ENCODE measurements at regions not wholly inside any gene's neighbourhood (a gene's known extent, or its start where the extent isn't known, plus 50 kb on each side); places are given as distances from the start of the nearest gene placed in this dataset.

- Histone ChIP-seq H3K27ac (peak overlapping the region; percentile 66 to 75), H3K4me3 (peak overlapping the region; percentile 21 to 22), H3K9me3 (no peaks in the 10 kb centered on the region), H3K4me1 (peaks cover 0 to 30% (median 11%) of the 10 kb centered on the region in 4 donors), H3K27me3 (no peaks in the 10 kb centered on the region), H3K36me3 (no peaks in the 10 kb centered on the region)
- TF ChIP-seq, protein P1, sequence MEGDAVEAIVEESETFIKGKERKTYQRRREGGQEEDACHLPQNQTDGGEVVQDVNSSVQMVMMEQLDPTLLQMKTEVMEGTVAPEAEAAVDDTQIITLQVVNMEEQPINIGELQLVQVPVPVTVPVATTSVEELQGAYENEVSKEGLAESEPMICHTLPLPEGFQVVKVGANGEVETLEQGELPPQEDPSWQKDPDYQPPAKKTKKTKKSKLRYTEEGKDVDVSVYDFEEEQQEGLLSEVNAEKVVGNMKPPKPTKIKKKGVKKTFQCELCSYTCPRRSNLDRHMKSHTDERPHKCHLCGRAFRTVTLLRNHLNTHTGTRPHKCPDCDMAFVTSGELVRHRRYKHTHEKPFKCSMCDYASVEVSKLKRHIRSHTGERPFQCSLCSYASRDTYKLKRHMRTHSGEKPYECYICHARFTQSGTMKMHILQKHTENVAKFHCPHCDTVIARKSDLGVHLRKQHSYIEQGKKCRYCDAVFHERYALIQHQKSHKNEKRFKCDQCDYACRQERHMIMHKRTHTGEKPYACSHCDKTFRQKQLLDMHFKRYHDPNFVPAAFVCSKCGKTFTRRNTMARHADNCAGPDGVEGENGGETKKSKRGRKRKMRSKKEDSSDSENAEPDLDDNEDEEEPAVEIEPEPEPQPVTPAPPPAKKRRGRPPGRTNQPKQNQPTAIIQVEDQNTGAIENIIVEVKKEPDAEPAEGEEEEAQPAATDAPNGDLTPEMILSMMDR (IDR thresholded peaks at IDR 0.05), result no peak
- DNase-seq, result no peak
- intact Hi-C loops (cut with DNase I; ENCODE audit: low total_unique reads), result loop anchor here (10.0 kb wide), 1 partner anchor 697 kb away; no protein-coding TSS in a partner anchor
Measured at GRCh38 chr10:28807760-28808613, 130.7 kb downstream of the BAMBI start.

- DNase-seq, result no peak
- Histone ChIP-seq H3K4me1 (peaks cover 0 to 30% (median 11%) of the 10 kb centered on the region in 4 donors), H3K4me3 (no peak overlapping the region), H3K27ac (no peak overlapping the region), H3K27me3 (no peaks in the 10 kb centered on the region), H3K9me3 (no peaks in the 10 kb centered on the region), H3K36me3 (no peaks in the 10 kb centered on the region)
- TF ChIP-seq, protein P1 (IDR thresholded peaks at IDR 0.05), result no peak
- intact Hi-C loops (cut with DNase I; ENCODE audit: low total_unique reads), result loop anchor here (10.0 kb wide), 1 partner anchor 696 kb away; no protein-coding TSS in a partner anchor
Measured at GRCh38 chr10:28808693-28809092, 131.4 kb downstream of the BAMBI start.

DNA sequence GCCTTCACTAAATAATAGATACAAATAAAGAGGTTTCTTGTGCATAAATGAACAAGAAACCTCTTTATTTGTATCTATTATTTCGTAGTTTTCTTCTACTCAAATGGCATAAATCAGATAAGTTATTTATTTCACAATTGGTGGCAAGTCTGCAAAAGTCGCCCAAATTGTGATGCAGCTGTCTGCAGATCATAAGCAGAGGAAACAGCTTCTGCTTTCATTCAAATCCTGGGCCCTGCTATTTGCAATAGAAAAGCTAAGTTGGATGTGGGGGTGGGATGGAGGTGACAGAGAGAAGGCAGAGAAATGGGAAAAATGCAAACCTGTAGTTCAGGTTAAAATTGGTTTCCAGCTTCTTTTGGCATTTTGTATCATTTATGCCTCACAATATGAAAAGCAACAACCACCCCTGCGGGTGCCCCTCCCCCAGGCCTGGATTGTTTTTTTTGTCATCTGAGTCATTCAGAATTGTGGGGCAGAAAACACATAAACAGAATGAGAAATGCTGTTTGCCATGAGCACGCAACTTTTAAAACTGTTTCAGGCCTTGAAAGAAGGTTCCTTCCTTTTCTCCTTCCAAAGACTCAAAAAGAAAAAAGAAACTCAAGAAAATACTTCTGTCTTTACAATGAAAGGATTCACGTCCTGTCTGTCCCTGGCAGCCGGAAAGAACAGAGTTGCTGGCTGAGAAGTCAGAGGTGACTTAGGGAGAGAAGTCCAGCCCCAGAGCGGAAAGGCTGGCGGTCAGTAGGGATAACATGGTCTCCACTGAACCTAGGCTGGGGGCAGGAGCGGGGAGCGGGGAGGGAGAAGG lies 132.9 kb downstream of the BAMBI start:
- no peak overlapping the region for H3K4me3 ChIP-seq
- H3K9me3 ChIP-seq, result no peaks in the 10 kb centered on the region
- TF ChIP-seq, protein P1 (IDR thresholded peaks at IDR 0.05), result no peak
- H3K27me3 ChIP-seq, result no peaks in the 10 kb centered on the region
- no peak overlapping the region for H3K27ac ChIP-seq
- intact Hi-C loops (cut with DNase I; ENCODE audit: low total_unique reads), result no loop called here
- no peaks in the 10 kb centered on the region for H3K36me3 ChIP-seq
- peaks cover 0 to 30% (median 11%) of the 10 kb centered on the region in 4 donors for H3K4me1 ChIP-seq
- no peak for DNase-seq

DNA sequence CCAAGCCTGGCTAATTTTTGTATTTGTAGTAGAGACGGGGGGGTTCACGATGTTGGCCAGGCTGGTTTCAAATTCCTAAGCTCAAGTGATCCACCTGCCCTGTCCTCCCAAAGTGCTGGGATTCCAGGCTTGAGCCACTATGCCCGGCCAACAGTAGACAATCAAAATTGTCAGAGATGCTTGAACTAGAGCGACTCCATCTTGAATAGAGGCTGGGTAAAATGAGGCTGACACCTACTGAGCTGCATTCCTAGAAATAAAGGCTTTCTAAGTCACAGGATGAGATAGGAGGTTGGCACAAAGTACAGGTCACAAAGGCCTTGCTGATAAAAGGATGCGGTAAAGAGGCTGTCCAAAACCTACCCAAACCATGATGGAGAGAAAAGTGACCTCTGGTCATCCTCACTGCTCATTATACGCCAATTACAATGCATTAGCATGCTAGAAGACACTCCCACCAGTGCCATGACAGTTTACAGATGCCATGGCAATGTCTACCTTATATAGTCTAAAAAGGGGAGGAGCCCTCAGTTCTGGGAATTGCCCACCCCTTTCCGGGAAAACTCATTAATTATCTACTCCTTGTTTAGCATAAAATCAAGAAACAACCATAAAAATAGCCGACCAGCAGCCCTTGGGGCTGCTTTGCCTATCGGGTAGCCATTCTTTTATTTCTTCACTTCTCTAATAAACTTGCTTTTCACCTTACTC lies 134.5 kb downstream of the BAMBI start:
- H3K9me3 ChIP-seq, result no peaks in the 10 kb centered on the region
- H3K36me3 ChIP-seq, result no peaks in the 10 kb centered on the region
- TF ChIP-seq, protein P1 (IDR thresholded peaks at IDR 0.05), result no peak
- no peaks in the 10 kb centered on the region for H3K27me3 ChIP-seq
- H3K4me3 ChIP-seq, result no peak overlapping the region
- H3K4me1 ChIP-seq, result peaks cover 0 to 18% (median 2%) of the 10 kb centered on the region in 4 donors
- DNase-seq, result no peak
- intact Hi-C loops (cut with DNase I; ENCODE audit: low total_unique reads), result no loop called here
- H3K27ac ChIP-seq, result no peak overlapping the region
